ENCODE measurements at regions not wholly inside any gene's neighbourhood (a gene's known extent, or its start where the extent isn't known, plus 50 kb on each side); places are given as distances from the start of the nearest gene placed in this dataset.

DNA sequence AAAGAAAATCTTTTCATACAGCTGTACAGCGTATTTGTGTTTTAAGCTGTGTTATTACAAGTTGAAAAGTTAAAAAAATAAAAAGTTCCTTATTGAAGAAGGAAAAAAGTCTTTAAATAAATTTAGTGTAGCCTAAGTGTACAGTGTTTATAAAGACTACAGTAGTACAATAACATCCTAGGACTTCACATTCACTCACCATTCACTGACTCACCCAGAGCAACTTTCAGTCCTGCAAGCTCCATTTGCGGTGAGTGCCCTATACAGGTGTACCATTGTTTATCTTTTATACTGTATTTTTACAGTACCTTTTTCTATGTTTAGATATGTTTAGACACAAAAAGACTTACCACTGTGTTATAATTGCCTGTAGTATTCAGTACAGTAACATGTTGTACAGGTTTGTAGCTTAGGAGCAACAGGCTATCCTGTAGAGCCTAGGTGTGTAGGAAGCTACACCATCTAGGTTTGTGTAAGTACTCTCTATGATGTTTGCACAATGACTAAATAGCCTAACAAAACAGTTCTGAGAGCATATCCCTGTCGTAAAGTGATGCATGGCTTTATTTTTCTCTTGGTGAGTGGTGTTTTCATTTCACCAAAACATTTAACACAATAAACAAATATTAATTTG is 275.2 kb downstream of the DACT1 start:
- TF ChIP-seq EZH2 (IDR thresholded peaks at IDR 0.05; ENCODE audit: borderline replicate concordance, low read length) (no peak), CTCF (IDR thresholded peaks at IDR 0.05; ENCODE audit: low read length) (no peak)

Measured in OCI-LY1 (cell line).